Sigmoid colon (tissue), 6 donors: ENCODE measurements at regions not wholly inside any gene's neighbourhood (a gene's known extent, or its start where the extent isn't known, plus 50 kb on each side); places are given as distances from the start of the nearest gene placed in this dataset.
A peak's percentile ranks its signal among the peaks of the same experiment; 100 is the strongest.

ENCODE experiments used
- DNase-seq: peaks from one replicate; pipeline ENCODE4 v3.0.0-alpha.2; 2019
- H3K27ac ChIP-seq, 4 donors: fragments of 200-600 bp; sonication (generic); one replicate each; pipeline ENCODE4 v1.5.1; 2016 to 2019; ENCODE audit warnings: mild to moderate bottlenecking in 1 of 4
- H3K27me3 ChIP-seq, 3 donors: fragments of 200-600 bp; sonication (generic); one replicate each; pipeline ENCODE4 v1.5.1; 2019; ENCODE audit warnings: mild to moderate bottlenecking in 1 of 3
- H3K36me3 ChIP-seq, 4 donors: fragments of 200-600 bp; sonication (generic); one replicate each; pipeline ENCODE4 v1.5.1; 2016 to 2019
- H3K4me1 ChIP-seq, 4 donors: fragments of 200-600 bp; sonication (generic); one replicate each; pipeline ENCODE4 v1.5.1; 2017 to 2019
- H3K4me3 ChIP-seq, 4 donors: fragments of 200-600 bp; sonication (generic); one replicate each; pipeline ENCODE4 v1.5.1; 2017 to 2019; ENCODE audit warnings: mild to moderate bottlenecking in 2 of 4, moderate library complexity in 1 of 4
- H3K9me3 ChIP-seq, 4 donors: fragments of 200-600 bp in 3 of 4; sonication (generic) in 3 of 4; one replicate each; pipeline versions ENCODE4 v1.5.1 to v1.6.1; 2013 to 2019
- EP300 ChIP-seq, 4 donors: sonication (generic); formaldehyde crosslinking; IDR thresholded peaks; one replicate each; pipeline ENCODE4 v1.6.1; 2017; ENCODE audit warnings: antibody characterized with exemption in 4 of 4
- POLR2A ChIP-seq, 2 donors: fragments of 450-650 bp; IDR thresholded peaks; one replicate each; pipeline ENCODE4 v1.6.1; 2016; ENCODE audit warnings: antibody characterized with exemption in 2 of 2, mild to moderate bottlenecking in 2 of 2, moderate library complexity in 2 of 2
- POLR2AphosphoS5 ChIP-seq, 4 donors: sonication (generic); formaldehyde crosslinking; IDR thresholded peaks; one replicate each; pipeline ENCODE4 v1.6.1; 2017; ENCODE audit warnings: antibody characterized with exemption in 4 of 4
- WGBS, 2 donors: extraction: QIAGEN DNeasy Blood & Tissue Kit; methylation state at CpG; one replicate each; pipeline ENCODE4 v1.1.7; 2013; 5-methylcytosine and 5-hydroxymethylcytosine counted together
- intact Hi-C: fragments of 100-400 bp; cut with DNase I; formaldehyde crosslinking; loops from one replicate; pipeline ENCODE4 v1.15.1; 2023
- TF ChIP-seq, protein P1 (sequence below), 4 experiments: fragments of 450-650 bp in 3 of 4; fragments of 200-600 bp in 1 of 4; IDR thresholded peaks; one replicate each; pipeline ENCODE4 v1.5.1; 2016 to 2019; ENCODE audit warnings: antibody characterized with exemption in 4 of 4, mild to moderate bottlenecking in 3 of 4, moderate library complexity in 2 of 4
- donor health status: healthy with polysubstance abuse.
- donor health status: healthy.

DNA sequence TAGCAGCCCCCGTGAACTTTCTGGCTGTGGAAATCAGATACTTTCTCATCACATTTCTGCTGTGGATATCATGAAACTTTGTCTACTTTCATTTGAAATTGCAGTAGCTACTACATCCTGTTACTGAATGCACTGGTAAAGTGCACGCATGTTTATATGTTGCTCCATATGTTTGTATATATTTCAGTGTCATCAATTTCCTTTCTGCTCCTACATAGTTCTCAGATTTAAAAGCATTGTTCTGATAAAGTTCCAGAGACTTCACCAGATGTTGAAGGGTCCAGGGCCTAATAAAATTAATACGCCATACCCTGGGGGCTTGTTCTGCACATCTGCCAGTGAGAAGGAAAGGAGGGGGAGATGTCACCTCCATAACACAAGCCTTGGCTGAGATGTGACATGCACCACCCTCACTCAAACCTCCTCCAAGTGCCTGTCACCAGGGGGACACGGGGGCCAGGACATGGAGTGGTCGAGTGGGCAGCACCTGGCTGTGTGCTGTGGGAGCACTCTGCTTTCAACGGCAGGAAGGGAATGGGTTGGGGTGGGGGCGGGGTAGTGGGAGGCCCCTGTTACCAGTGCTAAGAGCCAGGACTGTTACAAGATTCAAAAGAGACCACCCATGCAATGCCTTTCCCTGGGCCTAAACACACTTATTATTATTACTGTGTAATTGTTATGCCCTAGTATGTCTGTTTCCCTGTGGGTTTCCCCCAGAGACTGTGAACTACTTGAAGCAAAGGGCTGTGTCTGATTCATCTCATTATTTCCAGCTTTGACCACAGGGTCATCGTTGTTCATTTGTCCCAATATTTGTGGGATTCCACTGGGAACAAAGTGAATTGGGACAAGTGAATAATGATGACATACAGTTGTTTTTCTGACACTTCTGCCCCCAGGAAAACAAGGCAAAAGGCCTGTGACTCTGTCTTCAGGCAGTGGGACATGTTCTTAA lies 193.4 kb downstream of the FOXL1 start:
- no peak overlapping the region for H3K27ac ChIP-seq
- H3K4me3 ChIP-seq: no peak overlapping the region
- H3K9me3 ChIP-seq: peaks cover 0 to 5% (median 0%) of the 10 kb centered on the region in 4 donors
- H3K27me3 ChIP-seq: peaks cover 2 to 80% (median 23%) of the 10 kb centered on the region in 3 donors
- intact Hi-C loops: no loop called here
- WGBS, 2 donors: 70 to 71% methylated on average over 8 of the region's 8 CpGs
- no peaks in the 10 kb centered on the region for H3K36me3 ChIP-seq
- H3K4me1 ChIP-seq: no peaks in the 10 kb centered on the region
- DNase-seq: peak; percentile 25
- TF ChIP-seq, protein P1, sequence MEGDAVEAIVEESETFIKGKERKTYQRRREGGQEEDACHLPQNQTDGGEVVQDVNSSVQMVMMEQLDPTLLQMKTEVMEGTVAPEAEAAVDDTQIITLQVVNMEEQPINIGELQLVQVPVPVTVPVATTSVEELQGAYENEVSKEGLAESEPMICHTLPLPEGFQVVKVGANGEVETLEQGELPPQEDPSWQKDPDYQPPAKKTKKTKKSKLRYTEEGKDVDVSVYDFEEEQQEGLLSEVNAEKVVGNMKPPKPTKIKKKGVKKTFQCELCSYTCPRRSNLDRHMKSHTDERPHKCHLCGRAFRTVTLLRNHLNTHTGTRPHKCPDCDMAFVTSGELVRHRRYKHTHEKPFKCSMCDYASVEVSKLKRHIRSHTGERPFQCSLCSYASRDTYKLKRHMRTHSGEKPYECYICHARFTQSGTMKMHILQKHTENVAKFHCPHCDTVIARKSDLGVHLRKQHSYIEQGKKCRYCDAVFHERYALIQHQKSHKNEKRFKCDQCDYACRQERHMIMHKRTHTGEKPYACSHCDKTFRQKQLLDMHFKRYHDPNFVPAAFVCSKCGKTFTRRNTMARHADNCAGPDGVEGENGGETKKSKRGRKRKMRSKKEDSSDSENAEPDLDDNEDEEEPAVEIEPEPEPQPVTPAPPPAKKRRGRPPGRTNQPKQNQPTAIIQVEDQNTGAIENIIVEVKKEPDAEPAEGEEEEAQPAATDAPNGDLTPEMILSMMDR (IDR thresholded peaks at IDR 0.05): no peak
- TF ChIP-seq POLR2AphosphoS5 (IDR thresholded peaks at IDR 0.05) (no peak), EP300 (IDR thresholded peaks at IDR 0.05) (no peak), POLR2A (IDR thresholded peaks at IDR 0.05) (no peak)

DNA sequence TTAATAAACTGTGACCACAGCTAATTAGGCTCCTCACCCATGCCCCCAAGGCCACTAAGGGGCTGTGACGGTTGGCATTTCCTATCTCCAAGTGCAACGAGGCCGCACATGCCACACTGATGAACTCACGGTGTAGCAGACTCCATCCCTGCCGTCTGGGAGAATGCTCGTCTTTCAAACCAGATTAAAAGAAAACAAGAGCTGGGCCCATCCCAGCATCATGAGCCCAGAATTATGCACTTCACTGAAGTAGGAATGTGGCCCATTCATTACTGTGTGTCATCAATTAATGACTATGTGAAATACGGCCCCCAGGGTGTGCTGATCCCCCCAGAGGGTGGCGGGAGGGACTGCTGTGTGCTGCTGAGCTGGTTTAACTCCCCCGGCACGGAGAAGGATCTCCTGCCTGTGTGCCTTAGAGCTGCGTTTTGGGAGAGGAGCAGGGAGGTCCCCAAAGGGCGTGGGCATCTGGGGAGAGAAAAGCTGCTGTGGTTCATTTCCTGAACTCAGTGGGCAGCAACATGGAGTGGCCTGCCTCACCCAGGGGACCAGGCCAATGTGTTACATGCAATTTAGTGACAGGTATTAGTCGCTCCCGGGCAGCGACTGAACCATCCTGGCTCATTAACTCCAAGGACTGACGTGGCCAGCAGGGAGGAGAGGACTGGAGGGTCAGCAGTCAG lies 194.5 kb downstream of the FOXL1 start:
- peak; percentile 49 for DNase-seq
- H3K9me3 ChIP-seq: peaks cover 0 to 5% (median 0%) of the 10 kb centered on the region in 4 donors
- no peak overlapping the region for H3K27ac ChIP-seq
- intact Hi-C loops: no loop called here
- 66 to 75% methylated on average over 16 of the region's 16 CpGs for WGBS, 2 donors
- H3K27me3 ChIP-seq: peaks cover 2 to 85% (median 28%) of the 10 kb centered on the region in 3 donors
- H3K4me3 ChIP-seq: no peak overlapping the region
- no peaks in the 10 kb centered on the region for H3K36me3 ChIP-seq
- TF ChIP-seq EP300 (IDR thresholded peaks at IDR 0.05): no peak
- TF ChIP-seq POLR2AphosphoS5 (IDR thresholded peaks at IDR 0.05): no peak
- TF ChIP-seq, protein P1 (IDR thresholded peaks at IDR 0.05): no peak
- no peaks in the 10 kb centered on the region for H3K4me1 ChIP-seq

DNA sequence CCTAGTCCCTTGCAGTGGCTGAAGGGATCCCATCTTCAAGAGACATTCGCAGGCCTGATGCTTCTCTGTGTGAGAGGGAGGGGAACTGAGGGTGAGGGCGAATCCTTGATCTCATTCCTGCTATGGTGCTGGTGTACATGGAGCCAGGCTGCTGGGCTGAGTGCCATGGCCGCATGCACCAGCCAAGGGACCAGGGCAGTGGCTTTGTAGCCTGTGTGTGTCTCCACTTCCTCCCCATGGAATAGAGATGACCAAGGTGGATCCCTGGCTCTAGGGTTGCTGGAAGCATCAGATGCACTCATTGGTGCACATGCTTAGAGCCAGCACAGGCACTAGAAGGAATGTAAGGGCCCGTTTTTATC lies 195.0 kb downstream of the FOXL1 start:
- peak; percentile 45 for DNase-seq
- Histone ChIP-seq H3K4me3 (no peak overlapping the region), H3K27me3 (peaks cover 2 to 85% (median 28%) of the 10 kb centered on the region in 3 donors), H3K27ac (no peak overlapping the region), H3K36me3 (no peaks in the 10 kb centered on the region), H3K4me1 (no peaks in the 10 kb centered on the region), H3K9me3 (peaks cover 0 to 5% (median 0%) of the 10 kb centered on the region in 4 donors)
- no peak for TF ChIP-seq POLR2AphosphoS5 (IDR thresholded peaks at IDR 0.05)
- no peak for TF ChIP-seq EP300 (IDR thresholded peaks at IDR 0.05)
- TF ChIP-seq POLR2A (IDR thresholded peaks at IDR 0.05): no peak
- TF ChIP-seq, protein P1 (IDR thresholded peaks at IDR 0.05): no peak
- 62 to 65% methylated on average over 4 of the region's 4 CpGs for WGBS, 2 donors
- intact Hi-C loops: no loop called here

DNA sequence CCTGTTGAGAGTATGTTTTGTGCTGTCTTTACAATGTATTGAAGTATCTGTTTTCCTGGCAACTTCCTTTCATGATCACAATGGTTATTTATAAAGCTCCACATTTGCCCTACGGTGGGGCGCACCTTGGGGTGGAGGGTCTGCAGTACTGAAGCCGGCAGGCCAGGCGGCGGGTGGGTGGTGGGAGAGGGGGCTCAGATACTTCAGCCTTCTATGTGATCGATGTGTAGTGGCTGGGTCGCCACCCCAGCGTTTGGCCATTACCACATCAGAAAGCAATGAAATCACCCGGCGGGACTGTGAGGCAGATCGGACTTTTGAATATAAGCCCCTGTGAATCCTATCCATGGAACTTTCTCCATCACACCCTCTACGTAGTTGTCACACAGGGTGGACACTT lies 196.6 kb downstream of the FOXL1 start:
- Histone ChIP-seq H3K4me3 (no peak overlapping the region), H3K27me3 (peaks cover 2 to 83% (median 31%) of the 10 kb centered on the region in 3 donors), H3K4me1 (no peaks in the 10 kb centered on the region), H3K36me3 (no peaks in the 10 kb centered on the region), H3K9me3 (peaks cover 0 to 5% (median 0%) of the 10 kb centered on the region in 4 donors), H3K27ac (no peak overlapping the region)
- intact Hi-C loops: no loop called here
- DNase-seq: peak; percentile 28
- 91 to 92% methylated on average over 12 of the region's 12 CpGs for WGBS, 2 donors
- TF ChIP-seq EP300 (IDR thresholded peaks at IDR 0.05): no peak

DNA sequence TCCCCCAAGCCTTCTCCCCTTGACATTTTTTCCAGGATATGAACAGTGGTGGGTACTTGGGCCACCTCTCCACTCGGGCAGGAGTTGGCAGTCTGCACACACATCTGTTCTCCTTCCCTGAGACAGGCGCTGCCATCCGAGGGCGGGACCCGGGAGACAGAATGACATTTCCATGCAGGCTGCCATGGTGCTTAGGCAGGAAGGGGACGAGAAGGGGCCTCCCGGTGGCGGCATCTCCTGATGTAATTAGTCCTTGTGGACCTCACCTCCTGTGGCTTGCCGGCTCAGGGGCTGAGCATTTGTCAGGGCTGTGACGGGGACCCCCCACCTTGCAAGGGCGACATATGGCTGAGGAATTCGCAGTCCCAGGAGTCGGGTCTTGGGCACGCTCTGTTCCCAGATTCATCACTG lies 197.2 kb downstream of the FOXL1 start:
- WGBS, 2 donors: 61 to 67% methylated on average over 14 of the region's 14 CpGs
- Histone ChIP-seq H3K9me3 (peaks cover 0 to 5% (median 0%) of the 10 kb centered on the region in 4 donors), H3K4me3 (no peak overlapping the region), H3K27ac (no peak overlapping the region), H3K27me3 (peaks cover 2 to 85% (median 36%) of the 10 kb centered on the region in 3 donors), H3K36me3 (no peaks in the 10 kb centered on the region), H3K4me1 (no peaks in the 10 kb centered on the region)
- DNase-seq: peak; percentile 47
- intact Hi-C loops: no loop called here
- TF ChIP-seq POLR2A (IDR thresholded peaks at IDR 0.05): no peak
- TF ChIP-seq POLR2AphosphoS5 (IDR thresholded peaks at IDR 0.05): no peak
- TF ChIP-seq EP300 (IDR thresholded peaks at IDR 0.05): no peak
- TF ChIP-seq, protein P1 (IDR thresholded peaks at IDR 0.05): no peak
